MM.1S (cell line): ENCODE measurements at regions not wholly inside any gene's neighbourhood (a gene's known extent, or its start where the extent isn't known, plus 50 kb on each side); places are given as distances from the start of the nearest gene placed in this dataset.

Experiments
- CTCF ChIP-seq: fragments of 300-600 bp; sonication (generic); IDR thresholded peaks from 2 replicates; pipeline ENCODE4 v1.5.1; 2016; ENCODE audit warnings: antibody characterized with exemption, low read length, mixed read lengths
- EZH2 ChIP-seq: fragments of 300-600 bp; sonication (generic); optimal IDR thresholded peaks from 2 replicates; pipeline ENCODE3; 2017; ENCODE audit warnings: low read depth, mild to moderate bottlenecking, antibody characterized with exemption, low read length, mixed read lengths
- EZH2phosphoT487 ChIP-seq: fragments of 300-600 bp; sonication (generic); IDR thresholded peaks from 2 replicates; pipeline ENCODE4 v1.6.1; 2018; ENCODE audit warnings: antibody characterized with exemption, low read length

GRCh38 chr2:219870041-219870440 lies 242.6 kb downstream of the SLC4A3 start:
- TF ChIP-seq CTCF: no peak
- TF ChIP-seq EZH2: no peak
- TF ChIP-seq EZH2phosphoT487: no peak
